ENCODE measurements at regions not wholly inside any gene's neighbourhood (a gene's known extent, or its start where the extent isn't known, plus 50 kb on each side); places are given as distances from the start of the nearest gene placed in this dataset.

DNA sequence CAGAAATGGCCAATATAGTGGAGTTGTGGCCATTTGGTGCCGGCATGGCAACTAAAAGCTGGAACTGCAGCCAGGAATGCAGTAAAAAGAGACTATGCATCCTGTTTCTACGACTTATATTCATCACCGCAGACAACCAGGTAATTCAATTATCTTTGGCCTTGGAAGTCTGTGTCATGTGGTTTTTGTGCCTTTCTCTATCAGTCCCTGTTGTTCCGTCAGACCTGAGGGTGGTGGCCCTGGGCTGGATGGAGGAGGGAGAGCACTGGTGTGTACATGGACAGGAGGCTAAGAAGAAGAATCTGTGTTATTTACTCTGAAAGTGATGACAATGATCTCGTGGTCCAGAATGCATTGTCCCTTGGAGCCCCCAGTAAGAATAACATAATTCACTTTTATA, 852.6 kb downstream of the VRK1 start:
- H3K4me1 ChIP-seq (ENCODE audit: insufficient read depth): no peaks in the 10 kb centered on the region
- no peak for DNase-seq (ENCODE audit: low spot score)
- no peaks in the 10 kb centered on the region for H3K79me2 ChIP-seq
- TF ChIP-seq EZH2 (IDR thresholded peaks at IDR 0.05; ENCODE audit: borderline replicate concordance) (no peak), EZH2phosphoT487 (IDR thresholded peaks at IDR 0.05; ENCODE audit: low read depth, severe bottlenecking, unreplicated experiment) (no peak)
- TF ChIP-seq, protein P1, sequence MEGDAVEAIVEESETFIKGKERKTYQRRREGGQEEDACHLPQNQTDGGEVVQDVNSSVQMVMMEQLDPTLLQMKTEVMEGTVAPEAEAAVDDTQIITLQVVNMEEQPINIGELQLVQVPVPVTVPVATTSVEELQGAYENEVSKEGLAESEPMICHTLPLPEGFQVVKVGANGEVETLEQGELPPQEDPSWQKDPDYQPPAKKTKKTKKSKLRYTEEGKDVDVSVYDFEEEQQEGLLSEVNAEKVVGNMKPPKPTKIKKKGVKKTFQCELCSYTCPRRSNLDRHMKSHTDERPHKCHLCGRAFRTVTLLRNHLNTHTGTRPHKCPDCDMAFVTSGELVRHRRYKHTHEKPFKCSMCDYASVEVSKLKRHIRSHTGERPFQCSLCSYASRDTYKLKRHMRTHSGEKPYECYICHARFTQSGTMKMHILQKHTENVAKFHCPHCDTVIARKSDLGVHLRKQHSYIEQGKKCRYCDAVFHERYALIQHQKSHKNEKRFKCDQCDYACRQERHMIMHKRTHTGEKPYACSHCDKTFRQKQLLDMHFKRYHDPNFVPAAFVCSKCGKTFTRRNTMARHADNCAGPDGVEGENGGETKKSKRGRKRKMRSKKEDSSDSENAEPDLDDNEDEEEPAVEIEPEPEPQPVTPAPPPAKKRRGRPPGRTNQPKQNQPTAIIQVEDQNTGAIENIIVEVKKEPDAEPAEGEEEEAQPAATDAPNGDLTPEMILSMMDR (IDR thresholded peaks at IDR 0.05; ENCODE audit: poor library complexity): no peak
- WGBS (ENCODE audit: low lambda C conversion rate, missing lambda C conversion rate): 56% methylated on average over 5 of the region's 5 CpGs
- H3K4me2 ChIP-seq: no peak overlapping the region
- no peaks in the 10 kb centered on the region for H3K36me3 ChIP-seq (replicated peaks; ENCODE audit: insufficient read depth, low read depth)
- H2AFZ ChIP-seq: no peak overlapping the region
- H3K27me3 ChIP-seq: no peaks in the 10 kb centered on the region
- no peaks in the 10 kb centered on the region for H4K20me1 ChIP-seq (ENCODE audit: insufficient read depth, poor library complexity, severe bottlenecking)
- H3K27ac ChIP-seq: no peak overlapping the region
- no peaks in the 10 kb centered on the region for H3K9me2 ChIP-seq (replicated peaks; ENCODE audit: insufficient read depth)
- H3K9me3 ChIP-seq (ENCODE audit: low read depth): no peaks in the 10 kb centered on the region
- no peak overlapping the region for H3K4me3 ChIP-seq

DNA sequence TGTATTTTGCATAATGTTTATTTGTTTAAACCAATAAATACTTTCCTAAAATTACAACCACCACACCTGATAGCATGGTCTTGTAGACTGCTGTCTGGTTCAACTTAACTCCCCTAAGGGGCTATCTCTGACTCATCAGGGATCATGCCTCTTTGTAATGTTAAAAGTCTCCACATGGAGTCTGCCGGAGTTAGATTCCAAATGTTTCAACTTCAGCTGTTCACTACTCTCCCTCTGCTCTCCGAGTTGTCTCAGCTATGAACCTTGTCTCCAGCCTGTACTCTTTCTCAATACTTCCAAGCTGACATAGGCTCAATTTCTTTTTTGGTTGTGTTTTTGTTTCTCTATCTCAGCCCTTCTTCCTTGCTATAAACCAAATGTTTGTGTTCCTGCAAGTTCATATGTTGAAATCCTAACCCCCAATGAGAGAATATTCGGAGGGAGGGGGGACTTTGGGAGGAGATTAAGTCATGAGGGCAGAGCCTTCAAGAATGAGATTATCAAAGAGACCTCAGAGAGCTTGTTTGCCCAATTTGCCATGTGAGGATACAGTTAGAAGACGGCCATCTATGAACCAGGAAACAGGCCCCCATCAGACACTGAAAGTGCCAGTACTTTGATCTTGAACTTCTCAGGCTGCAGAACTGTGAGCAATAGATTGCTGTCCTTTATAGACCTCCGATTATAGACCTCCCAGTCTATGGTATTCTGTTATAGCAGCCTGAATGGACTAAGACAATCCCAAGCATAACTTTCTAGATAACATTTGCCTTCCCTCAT, 858.2 kb downstream of the VRK1 start:
- Histone ChIP-seq H3K9me3 (ENCODE audit: low read depth) (no peaks in the 10 kb centered on the region), H3K4me3 (no peak overlapping the region), H3K4me1 (ENCODE audit: insufficient read depth) (no peaks in the 10 kb centered on the region), H3K27me3 (no peaks in the 10 kb centered on the region), H3K4me2 (no peak overlapping the region), H3K27ac (no peak overlapping the region), H2AFZ (no peak overlapping the region), H3K9me2 (replicated peaks; ENCODE audit: insufficient read depth) (no peaks in the 10 kb centered on the region), H3K79me2 (no peaks in the 10 kb centered on the region), H3K36me3 (replicated peaks; ENCODE audit: insufficient read depth, low read depth) (no peaks in the 10 kb centered on the region), H4K20me1 (ENCODE audit: insufficient read depth, poor library complexity, severe bottlenecking) (no peaks in the 10 kb centered on the region)
- peak; percentile 13 for DNase-seq (ENCODE audit: low spot score)
- WGBS (ENCODE audit: low lambda C conversion rate, missing lambda C conversion rate): 42% methylated on average over 5 of the region's 5 CpGs
- TF ChIP-seq, protein P1 (IDR thresholded peaks at IDR 0.05; ENCODE audit: poor library complexity): no peak
- TF ChIP-seq EZH2 (IDR thresholded peaks at IDR 0.05; ENCODE audit: borderline replicate concordance) (no peak), EZH2phosphoT487 (IDR thresholded peaks at IDR 0.05; ENCODE audit: low read depth, severe bottlenecking, unreplicated experiment) (no peak)

DNA sequence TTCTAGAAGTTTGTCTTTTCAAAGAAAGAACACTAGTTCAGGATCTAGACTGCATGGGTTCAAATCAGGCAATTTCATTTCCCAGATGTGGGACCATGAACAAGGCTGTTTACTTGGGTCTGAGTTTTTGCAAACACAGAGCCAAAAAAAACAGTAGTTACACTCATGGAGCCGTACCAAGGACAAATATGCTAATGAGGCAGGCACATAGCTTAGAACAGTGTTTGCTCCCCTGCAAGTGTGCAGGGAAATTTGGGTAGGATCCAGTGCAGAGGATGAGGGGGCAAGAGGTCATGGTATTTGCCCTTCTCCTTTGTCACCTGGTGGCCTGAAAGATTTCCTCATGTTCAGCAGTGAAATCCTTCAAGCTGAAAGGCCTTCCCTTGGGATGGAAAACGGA, 860.4 kb downstream of the VRK1 start:
- Histone ChIP-seq H3K27ac (no peak overlapping the region), H3K4me2 (no peak overlapping the region), H3K27me3 (no peaks in the 10 kb centered on the region), H3K79me2 (no peaks in the 10 kb centered on the region), H3K4me3 (no peak overlapping the region), H3K36me3 (replicated peaks; ENCODE audit: insufficient read depth, low read depth) (no peaks in the 10 kb centered on the region), H3K9me3 (ENCODE audit: low read depth) (no peaks in the 10 kb centered on the region), H3K4me1 (ENCODE audit: insufficient read depth) (no peaks in the 10 kb centered on the region), H3K9me2 (replicated peaks; ENCODE audit: insufficient read depth) (no peaks in the 10 kb centered on the region), H2AFZ (no peak overlapping the region), H4K20me1 (ENCODE audit: insufficient read depth, poor library complexity, severe bottlenecking) (no peaks in the 10 kb centered on the region)
- TF ChIP-seq, protein P1 (IDR thresholded peaks at IDR 0.05; ENCODE audit: poor library complexity): no peak
- TF ChIP-seq EZH2phosphoT487 (IDR thresholded peaks at IDR 0.05; ENCODE audit: low read depth, severe bottlenecking, unreplicated experiment) (no peak), EZH2 (IDR thresholded peaks at IDR 0.05; ENCODE audit: borderline replicate concordance) (no peak)
- 80% methylated on average over 2 of the region's 2 CpGs for WGBS (ENCODE audit: low lambda C conversion rate, missing lambda C conversion rate)
- no peak for DNase-seq (ENCODE audit: low spot score)
